HEK293 (cell line): ENCODE measurements at regions not wholly inside any gene's neighbourhood (a gene's known extent, or its start where the extent isn't known, plus 50 kb on each side); places are given as distances from the start of the nearest gene placed in this dataset.

ENCODE experiments used
- KLF17 ChIP-seq: fragments of 450-650 bp; formaldehyde crosslinking; IDR thresholded peaks from 2 replicates; pipeline ENCODE4 v1.5.1; 2016; ENCODE audit warnings: missing biosample characterization, missing genetic modification characterization
- PATZ1 ChIP-seq: fragments of 450-650 bp; formaldehyde crosslinking; IDR thresholded peaks from 2 replicates; pipeline ENCODE4 v1.5.1; 2016; ENCODE audit warnings: missing biosample characterization, missing genetic modification characterization
- ZNF510 ChIP-seq: fragments of 450-650 bp; formaldehyde crosslinking; IDR thresholded peaks from 2 replicates; pipeline ENCODE4 v1.5.1; 2018; ENCODE audit warnings: mild to moderate bottlenecking, missing genetic modification characterization, missing biosample characterization; ENCODE audit not compliant: insufficient replicate concordance
- ZNF514 ChIP-seq: fragments of 450-650 bp; formaldehyde crosslinking; IDR thresholded peaks from 2 replicates; pipeline ENCODE4 v1.5.1; 2016; ENCODE audit warnings: missing biosample characterization, missing genetic modification characterization
- ZNF529 ChIP-seq: fragments of 450-650 bp; formaldehyde crosslinking; IDR thresholded peaks from 2 replicates; pipeline ENCODE4 v1.5.1; 2017; ENCODE audit warnings: missing genetic modification characterization, missing biosample characterization; ENCODE audit not compliant: insufficient replicate concordance

GRCh38 chr1:218772575-218772974 is 401.1 kb upstream of the LYPLAL1 start:
- TF ChIP-seq ZNF510 (tag by site-specific recombination) (no peak), ZNF529 (tag by site-specific recombination) (no peak), KLF17 (tag by site-specific recombination) (no peak), PATZ1 (tag by site-specific recombination) (no peak), ZNF514 (no peak)
